ENCODE measurements at regions not wholly inside any gene's neighbourhood (a gene's known extent, or its start where the extent isn't known, plus 50 kb on each side); places are given as distances from the start of the nearest gene placed in this dataset.

- H3K27ac ChIP-seq (ENCODE audit: low read depth in 1 of 3, low read length in 2 of 3) = no peak overlapping the region
- H3K4me1 ChIP-seq (ENCODE audit: control insufficient read depth in 3 of 3, insufficient read depth in 2 of 3, low read depth in 1 of 3, low read length in 2 of 3) = no peaks in the 10 kb centered on the region
- H3K36me3 ChIP-seq (ENCODE audit: control insufficient read depth in 3 of 3, insufficient read depth in 2 of 3, low read depth in 1 of 3, low read length in 3 of 3) = no peaks in the 10 kb centered on the region
- no peak overlapping the region for H3K4me3 ChIP-seq (ENCODE audit: low read depth in 1 of 3, low read length in 3 of 3)
- DNase-seq (no peak), FAIRE-seq (no peak)
- H3K9me3 ChIP-seq (ENCODE audit: control insufficient read depth in 2 of 2, insufficient read depth in 1 of 2, low read depth in 1 of 2, low read length in 1 of 2) = peaks cover 0 to 6% of the 10 kb centered on the region in 2 donors
- H3K27me3 ChIP-seq (ENCODE audit: control insufficient read depth in 3 of 3, insufficient read depth in 3 of 3, low read length in 3 of 3) = no peaks in the 10 kb centered on the region
Observed at GRCh38 chr7:117929237-117929636, 56.0 kb upstream of the CTTNBP2 start.

GRCh38 chr7:117931314-117931713, 58.1 kb upstream of the CTTNBP2 start:
- DNase-seq = no peak
- no peak for FAIRE-seq
- WGBS, 3 donors = 79 to 82% (median 80%) methylated on average over 5 of the region's 5 CpGs
- Histone ChIP-seq H3K4me3 (ENCODE audit: low read depth in 1 of 3, low read length in 3 of 3) (no peak overlapping the region), H3K4me1 (ENCODE audit: control insufficient read depth in 3 of 3, insufficient read depth in 2 of 3, low read depth in 1 of 3, low read length in 2 of 3) (no peaks in the 10 kb centered on the region), H3K9me3 (ENCODE audit: control insufficient read depth in 2 of 2, insufficient read depth in 1 of 2, low read depth in 1 of 2, low read length in 1 of 2) (peaks cover 0 to 6% of the 10 kb centered on the region in 2 donors), H3K27ac (ENCODE audit: low read depth in 1 of 3, low read length in 2 of 3) (no peak overlapping the region), H3K36me3 (ENCODE audit: control insufficient read depth in 3 of 3, insufficient read depth in 2 of 3, low read depth in 1 of 3, low read length in 3 of 3) (no peaks in the 10 kb centered on the region), H3K27me3 (ENCODE audit: control insufficient read depth in 3 of 3, insufficient read depth in 3 of 3, low read length in 3 of 3) (no peaks in the 10 kb centered on the region)

GRCh38 chr7:117937049-117937752, 64.0 kb upstream of the CTTNBP2 start:
- no peak for DNase-seq
- H3K27ac ChIP-seq (ENCODE audit: low read depth in 1 of 3, low read length in 2 of 3) = no peak overlapping the region
- H3K27me3 ChIP-seq (ENCODE audit: control insufficient read depth in 3 of 3, insufficient read depth in 3 of 3, low read length in 3 of 3) = no peaks in the 10 kb centered on the region
- no peak overlapping the region for H3K4me3 ChIP-seq (ENCODE audit: low read depth in 1 of 3, low read length in 3 of 3)
- no peak for FAIRE-seq
- WGBS, 3 donors = 80 to 86% (median 83%) methylated on average over 7 of the region's 7 CpGs
- no peaks in the 10 kb centered on the region for H3K36me3 ChIP-seq (ENCODE audit: control insufficient read depth in 3 of 3, insufficient read depth in 2 of 3, low read depth in 1 of 3, low read length in 3 of 3)
- H3K4me1 ChIP-seq (ENCODE audit: control insufficient read depth in 3 of 3, insufficient read depth in 2 of 3, low read depth in 1 of 3, low read length in 2 of 3) = no peaks in the 10 kb centered on the region
- peaks cover 0 to 6% of the 10 kb centered on the region in 2 donors for H3K9me3 ChIP-seq (ENCODE audit: control insufficient read depth in 2 of 2, insufficient read depth in 1 of 2, low read depth in 1 of 2, low read length in 1 of 2)

- H3K27me3 ChIP-seq (ENCODE audit: control insufficient read depth in 3 of 3, insufficient read depth in 3 of 3, low read length in 3 of 3) = no peaks in the 10 kb centered on the region
- FAIRE-seq (no peak), DNase-seq (peak in 1 of 2 donors; percentile 21)
- H3K9me3 ChIP-seq (ENCODE audit: control insufficient read depth in 2 of 2, insufficient read depth in 1 of 2, low read depth in 1 of 2, low read length in 1 of 2) = peaks cover 0 to 1% of the 10 kb centered on the region in 2 donors
- H3K36me3 ChIP-seq (ENCODE audit: control insufficient read depth in 3 of 3, insufficient read depth in 2 of 3, low read depth in 1 of 3, low read length in 3 of 3) = no peaks in the 10 kb centered on the region
- no peak overlapping the region for H3K27ac ChIP-seq (ENCODE audit: low read depth in 1 of 3, low read length in 2 of 3)
- H3K4me1 ChIP-seq (ENCODE audit: control insufficient read depth in 3 of 3, insufficient read depth in 2 of 3, low read depth in 1 of 3, low read length in 2 of 3) = no peaks in the 10 kb centered on the region
- H3K4me3 ChIP-seq (ENCODE audit: low read depth in 1 of 3, low read length in 3 of 3) = no peak overlapping the region
- 48 to 60% (median 51%) methylated on average over 2 of the region's 2 CpGs for WGBS, 3 donors
Observed at GRCh38 chr7:117937753-117938483, 64.7 kb upstream of the CTTNBP2 start.

- Histone ChIP-seq H3K27ac (ENCODE audit: low read depth in 1 of 3, low read length in 2 of 3) (no peak overlapping the region), H3K27me3 (ENCODE audit: control insufficient read depth in 3 of 3, insufficient read depth in 3 of 3, low read length in 3 of 3) (no peaks in the 10 kb centered on the region), H3K9me3 (ENCODE audit: control insufficient read depth in 2 of 2, insufficient read depth in 1 of 2, low read depth in 1 of 2, low read length in 1 of 2) (no peaks in the 10 kb centered on the region), H3K36me3 (ENCODE audit: control insufficient read depth in 3 of 3, insufficient read depth in 2 of 3, low read depth in 1 of 3, low read length in 3 of 3) (no peaks in the 10 kb centered on the region), H3K4me1 (ENCODE audit: control insufficient read depth in 3 of 3, insufficient read depth in 2 of 3, low read depth in 1 of 3, low read length in 2 of 3) (no peaks in the 10 kb centered on the region), H3K4me3 (ENCODE audit: low read depth in 1 of 3, low read length in 3 of 3) (no peak overlapping the region)
- 87 to 89% (median 88%) methylated on average over 4 of the region's 4 CpGs for WGBS, 3 donors
- FAIRE-seq (no peak), DNase-seq (no peak)
Observed at GRCh38 chr7:117941138-117941810, 68.0 kb upstream of the CTTNBP2 start.

GRCh38 chr7:117942780-117943179, 69.5 kb upstream of the CTTNBP2 start:
- Histone ChIP-seq H3K36me3 (ENCODE audit: control insufficient read depth in 3 of 3, insufficient read depth in 2 of 3, low read depth in 1 of 3, low read length in 3 of 3) (no peaks in the 10 kb centered on the region), H3K27me3 (ENCODE audit: control insufficient read depth in 3 of 3, insufficient read depth in 3 of 3, low read length in 3 of 3) (no peaks in the 10 kb centered on the region), H3K27ac (ENCODE audit: low read depth in 1 of 3, low read length in 2 of 3) (no peak overlapping the region), H3K4me3 (ENCODE audit: low read depth in 1 of 3, low read length in 3 of 3) (no peak overlapping the region), H3K4me1 (ENCODE audit: control insufficient read depth in 3 of 3, insufficient read depth in 2 of 3, low read depth in 1 of 3, low read length in 2 of 3) (no peaks in the 10 kb centered on the region), H3K9me3 (ENCODE audit: control insufficient read depth in 2 of 2, insufficient read depth in 1 of 2, low read depth in 1 of 2, low read length in 1 of 2) (no peaks in the 10 kb centered on the region)
- FAIRE-seq = no peak
- WGBS, 3 donors = 78 to 95% (median 91%) methylated on average over 1 of the region's 1 CpG
- no peak for DNase-seq

- Histone ChIP-seq H3K27ac (ENCODE audit: low read depth in 1 of 3, low read length in 2 of 3) (no peak overlapping the region), H3K36me3 (ENCODE audit: control insufficient read depth in 3 of 3, insufficient read depth in 2 of 3, low read depth in 1 of 3, low read length in 3 of 3) (no peaks in the 10 kb centered on the region), H3K4me1 (ENCODE audit: control insufficient read depth in 3 of 3, insufficient read depth in 2 of 3, low read depth in 1 of 3, low read length in 2 of 3) (no peaks in the 10 kb centered on the region), H3K9me3 (ENCODE audit: control insufficient read depth in 2 of 2, insufficient read depth in 1 of 2, low read depth in 1 of 2, low read length in 1 of 2) (no peaks in the 10 kb centered on the region), H3K27me3 (ENCODE audit: control insufficient read depth in 3 of 3, insufficient read depth in 3 of 3, low read length in 3 of 3) (no peaks in the 10 kb centered on the region), H3K4me3 (ENCODE audit: low read depth in 1 of 3, low read length in 3 of 3) (no peak overlapping the region)
- FAIRE-seq = no peak
- WGBS, 3 donors = 68 to 85% (median 78%) methylated on average over 1 of the region's 1 CpG
- no peak for DNase-seq
Observed at GRCh38 chr7:117944886-117945285, 71.6 kb upstream of the CTTNBP2 start.

- no peak for FAIRE-seq
- H3K4me1 ChIP-seq (ENCODE audit: control insufficient read depth in 3 of 3, insufficient read depth in 2 of 3, low read depth in 1 of 3, low read length in 2 of 3) = peaks cover 0 to 5% (median 0%) of the 10 kb centered on the region in 3 donors
Observed at GRCh38 chr7:117946151-117946633, 73.0 kb upstream of the CTTNBP2 start.

More at GRCh38 chr7:117946151-117946633, 73.0 kb upstream of the CTTNBP2 start:
- no peaks in the 10 kb centered on the region for H3K27me3 ChIP-seq (ENCODE audit: control insufficient read depth in 3 of 3, insufficient read depth in 3 of 3, low read length in 3 of 3)
- 68 to 88% (median 69%) methylated on average over 2 of the region's 2 CpGs for WGBS, 3 donors
- no peak overlapping the region for H3K27ac ChIP-seq (ENCODE audit: low read depth in 1 of 3, low read length in 2 of 3)
- H3K36me3 ChIP-seq (ENCODE audit: control insufficient read depth in 3 of 3, insufficient read depth in 2 of 3, low read depth in 1 of 3, low read length in 3 of 3) = no peaks in the 10 kb centered on the region
- H3K4me3 ChIP-seq (ENCODE audit: low read depth in 1 of 3, low read length in 3 of 3) = no peak overlapping the region
- no peak for DNase-seq
- H3K9me3 ChIP-seq (ENCODE audit: control insufficient read depth in 2 of 2, insufficient read depth in 1 of 2, low read depth in 1 of 2, low read length in 1 of 2) = no peaks in the 10 kb centered on the region
